CD4-positive, alpha-beta T cell treated with Interleukin-2 at 100 ng/mL for 4 hours (primary cell): ENCODE measurements at regions not wholly inside any gene's neighbourhood (a gene's known extent, or its start where the extent isn't known, plus 50 kb on each side); places are given as distances from the start of the nearest gene placed in this dataset.

ENCODE experiments used
- DNase-seq: peaks from one replicate; pipeline ENCODE4 v3.0.0-alpha.2; 2020; ENCODE audit warnings: low spot score

GRCh38 chr9:81489046-81489445, 200.3 kb downstream of the TLE1 start:
- no peak for DNase-seq

- DNase-seq, result no peak
These were observed 208.3 kb downstream of the TLE1 start for GRCh38 chr9:81480828-81481604.

GRCh38 chr9:81479573-81479972, 209.8 kb downstream of the TLE1 start:
- no peak for DNase-seq

GRCh38 chr9:81477669-81478068, 211.7 kb downstream of the TLE1 start:
- no peak for DNase-seq

GRCh38 chr9:81476813-81477490, 212.4 kb downstream of the TLE1 start:
- no peak for DNase-seq

- DNase-seq, result no peak
These were observed 214.6 kb downstream of the TLE1 start for GRCh38 chr9:81474792-81475191.

- DNase-seq, result no peak
These were observed 215.2 kb downstream of the TLE1 start for GRCh38 chr9:81474125-81474524.

- DNase-seq, result no peak
These were observed 215.6 kb downstream of the TLE1 start for GRCh38 chr9:81473708-81474107.

- no peak for DNase-seq
These were observed 216.1 kb downstream of the TLE1 start for GRCh38 chr9:81473206-81473605.

GRCh38 chr9:81472701-81473100, 216.6 kb downstream of the TLE1 start:
- no peak for DNase-seq

- DNase-seq, result no peak
These were observed 218.5 kb downstream of the TLE1 start for GRCh38 chr9:81470864-81471263.

- DNase-seq, result no peak
These were observed 221.2 kb downstream of the TLE1 start for GRCh38 chr9:81468084-81468595.

GRCh38 chr9:81466981-81467380, 222.4 kb downstream of the TLE1 start:
- no peak for DNase-seq

- DNase-seq, result no peak
These were observed 223.8 kb downstream of the TLE1 start for GRCh38 chr9:81465468-81466011.

- no peak for DNase-seq
These were observed 226.5 kb downstream of the TLE1 start for GRCh38 chr9:81462801-81463200.

GRCh38 chr9:81461196-81461595, 228.2 kb downstream of the TLE1 start:
- no peak for DNase-seq

- DNase-seq, result no peak
These were observed 228.7 kb downstream of the TLE1 start for GRCh38 chr9:81460693-81461092.

- DNase-seq, result no peak
These were observed 229.8 kb downstream of the TLE1 start for GRCh38 chr9:81459591-81459990.

- DNase-seq, result no peak
These were observed 232.8 kb downstream of the TLE1 start for GRCh38 chr9:81456431-81457006.

GRCh38 chr9:81455462-81456219, 233.7 kb downstream of the TLE1 start:
- no peak for DNase-seq

- DNase-seq, result no peak
These were observed 243.9 kb downstream of the TLE1 start for GRCh38 chr9:81445331-81445921.

GRCh38 chr9:81431641-81432040, 257.7 kb downstream of the TLE1 start:
- no peak for DNase-seq
